A549 (cell line): ENCODE measurements at regions not wholly inside any gene's neighbourhood (a gene's known extent, or its start where the extent isn't known, plus 50 kb on each side); places are given as distances from the start of the nearest gene placed in this dataset.

Experiments used
- ATAC-seq, 2 experiments: fragments of 200-7000 bp in 1 of 2; fragments of >200 bp in 1 of 2; cut with Nextera tagmentation in 1 of 2; cut with Tn5 transposase in 1 of 2; 3 replicates each; pipeline versions ENCODE4 v1.8.0 to v1.9.1; 2018 to 2020; ENCODE audit warnings: mild to moderate bottlenecking in 1 of 2, moderate library complexity in 1 of 2
- CTCF ChIA-PET: fragments of 300-600 bp; sonication (Branson Sonifier 250); formaldehyde crosslinking; extraction: SDS; loops from one replicate; lab custom pipeline; 2021; ENCODE audit warnings: antibody characterized with exemption, inconsistent platforms; lab: Yijun Ruan, JAX
- POLR2A ChIA-PET: fragments of 350-600 bp; formaldehyde crosslinking; extraction: SDS; loops from one replicate; lab custom pipeline; 2021; ENCODE audit warnings: antibody characterized with exemption, inconsistent platforms; lab: Yijun Ruan, JAX
- DNase-seq, 2 experiments: peaks; one replicate each; pipeline versions ENCODE4 v3.0.0 to v3.0.0-alpha.2; 2011 to 2016; ENCODE audit warnings: low read depth in 1 of 2, low spot score in 1 of 2
- FAIRE-seq: peaks from 2 replicates; lab custom pipeline; 2011; peaks lifted over from hg19 to GRCh38; lab: Jason Lieb, UNC
- H3K27ac ChIP-seq, 2 experiments: fragments of >200 bp; sonication (Bioruptor Twin); formaldehyde crosslinking; 3 replicates each; pipeline ENCODE4 v1.5.1; 2016 to 2017
- H3K4me1 ChIP-seq: fragments of >200 bp; sonication (Bioruptor Twin); formaldehyde crosslinking; 3 replicates; pipeline ENCODE4 v1.6.1; 2016
- H3K4me2 ChIP-seq: fragments of >200 bp; sonication (Bioruptor Twin); formaldehyde crosslinking; 3 replicates; pipeline ENCODE4 v1.6.1; 2016
- H3K4me3 ChIP-seq: fragments of >200 bp; sonication (Bioruptor Twin); formaldehyde crosslinking; 3 replicates; pipeline ENCODE4 v1.5.1; 2016
- H3K9me3 ChIP-seq: fragments of >200 bp; sonication (Bioruptor Twin); formaldehyde crosslinking; 3 replicates; pipeline ENCODE4 v1.6.1; 2016
- CBX2 ChIP-seq: fragments of 200-600 bp; sonication (generic); IDR thresholded peaks from 2 replicates; pipeline ENCODE4 v1.6.1; 2016; ENCODE audit warnings: low read depth, mild to moderate bottlenecking, borderline replicate concordance
- CBX8 ChIP-seq: fragments of 200-600 bp; sonication (generic); IDR thresholded peaks from 2 replicates; pipeline ENCODE4 v1.6.1; 2016
- CHD2 ChIP-seq: fragments of 150-350 bp; IDR thresholded peaks from 2 replicates; pipeline ENCODE4 v1.6.1; 2014; ENCODE audit warnings: low read length; ENCODE audit not compliant: partially characterized antibody
- CTCF ChIP-seq: fragments of >200 bp; sonication (Bioruptor Twin); formaldehyde crosslinking; IDR thresholded peaks from 3 replicates; pipeline ENCODE4 v1.5.1; 2016
- ESRRA ChIP-seq: fragments of 150-350 bp; IDR thresholded peaks from 2 replicates; pipeline ENCODE4 v1.6.1; 2014; ENCODE audit warnings: mild to moderate bottlenecking, low read length, borderline replicate concordance
- FOSB ChIP-seq: fragments of 250-450 bp; sonication (Bioruptor Pico); IDR thresholded peaks from 2 replicates; pipeline ENCODE4 v1.5.0; 2020; ENCODE audit warnings: mild to moderate bottlenecking, moderate library complexity
- FOSL2 ChIP-seq, 2 experiments: fragments of 450-650 bp in 1 of 2; fragments of >200 bp in 1 of 2; sonication (Bioruptor Twin) in 1 of 2; formaldehyde crosslinking; IDR thresholded peaks; 2 replicates each; pipeline versions ENCODE4 v1.5.0 to v1.6.1; 2016 to 2020; ENCODE audit warnings: mild to moderate bottlenecking in 1 of 2, moderate library complexity in 1 of 2
- GATA3 ChIP-seq: IDR thresholded peaks from 2 replicates; pipeline ENCODE4 v1.6.1; 2012; ENCODE audit warnings: borderline replicate concordance
- HOXA7 ChIP-seq: fragments of 250-450 bp; sonication (Bioruptor Pico); IDR thresholded peaks from 2 replicates; pipeline ENCODE4 v1.5.0; 2020; ENCODE audit warnings: mild to moderate bottlenecking, moderate library complexity
- KDM1A ChIP-seq: fragments of 200-600 bp; sonication (generic); IDR thresholded peaks from 2 replicates; pipeline ENCODE4 v1.6.1; 2016; ENCODE audit warnings: low read depth, mild to moderate bottlenecking
- MAX ChIP-seq: IDR thresholded peaks from 2 replicates; pipeline ENCODE4 v1.6.1; 2012
- MYC ChIP-seq: IDR thresholded peaks from 2 replicates; pipeline ENCODE4 v1.6.1; 2012; ENCODE audit warnings: mild to moderate bottlenecking, inconsistent platforms, low read length, improper control_type of control experiment, borderline replicate concordance
- NPAS2 ChIP-seq: fragments of 250-450 bp; sonication (Bioruptor Pico); IDR thresholded peaks from 2 replicates; pipeline ENCODE4 v1.8.0; 2022; ENCODE audit warnings: mild to moderate bottlenecking, moderate library complexity, borderline replicate concordance
- RAD21 ChIP-seq, 2 experiments: fragments of >200 bp in 1 of 2; sonication (Bioruptor Twin) in 1 of 2; formaldehyde crosslinking in 1 of 2; IDR thresholded peaks in 1 of 2; conservative IDR thresholded peaks in 1 of 2; 2 replicates in 1 of 2; 3 replicates in 1 of 2; pipeline ENCODE4 v1.6.1; 2012 to 2018; ENCODE audit warnings: inconsistent platforms in 1 of 2
- RARB ChIP-seq: fragments of 250-450 bp; sonication (Bioruptor Pico); IDR thresholded peaks from 2 replicates; pipeline ENCODE4 v1.8.0; 2021; ENCODE audit warnings: mild to moderate bottlenecking, moderate library complexity
- RCOR1 ChIP-seq: fragments of 150-350 bp; IDR thresholded peaks from 2 replicates; pipeline ENCODE4 v1.6.1; 2014; ENCODE audit warnings: antibody characterized with exemption, low read length, low read depth
- REST ChIP-seq: fragments of 200-600 bp; sonication (generic); IDR thresholded peaks from 2 replicates; pipeline ENCODE4 v1.6.1; 2016; ENCODE audit warnings: antibody characterized with exemption, mild to moderate bottlenecking, moderate library complexity
- SREBF2 ChIP-seq: fragments of 450-650 bp; IDR thresholded peaks from 2 replicates; pipeline ENCODE4 v1.6.1; 2014; ENCODE audit warnings: mild to moderate bottlenecking, moderate library complexity
- TFCP2L1 ChIP-seq: fragments of 250-450 bp; sonication (Bioruptor Pico); IDR thresholded peaks from 2 replicates; pipeline ENCODE4 v1.5.0; 2021; ENCODE audit warnings: mild to moderate bottlenecking
- ZNF302 ChIP-seq: fragments of 250-450 bp; sonication (Bioruptor Pico); IDR thresholded peaks from 2 replicates; pipeline ENCODE4 v1.9.0; 2021; ENCODE audit warnings: inconsistent platforms, mild to moderate bottlenecking, moderate library complexity
- ZSCAN20 ChIP-seq: fragments of 250-450 bp; sonication (Bioruptor Pico); IDR thresholded peaks from 2 replicates; pipeline ENCODE4 v1.8.0; 2022; ENCODE audit warnings: mild to moderate bottlenecking, moderate library complexity
- WGBS: methylation state at CpG from one replicate; pipeline ENCODE4 v1.1.6; 2017; ENCODE audit errors: missing lambda C conversion rate; 5-methylcytosine and 5-hydroxymethylcytosine counted together

GRCh38 chr10:113441686-113442270 lies 111.1 kb upstream of the HABP2 start:
- DNase-seq (no peak), ATAC-seq (no peak), FAIRE-seq (no peak)
- 40% methylated on average over 4 of the region's 4 CpGs for WGBS
- H3K4me1 ChIP-seq = no peaks in the 10 kb centered on the region
- H3K4me3 ChIP-seq = no peak overlapping the region
- no peaks in the 10 kb centered on the region for H3K9me3 ChIP-seq
- no peak overlapping the region for H3K27ac ChIP-seq
- no peak overlapping the region for H3K4me2 ChIP-seq
- ChIA-PET CTCF (interaction anchor here (1.0 to 7.7 kb wide), 4 partner anchors 11 to 971 kb away, joined by 4 to 54 read pairs (median 12); no protein-coding TSS in a partner anchor), POLR2A (no interaction called here)
- no peak for TF ChIP-seq RCOR1

GRCh38 chr10:113442336-113442735 lies 110.5 kb upstream of the HABP2 start:
- ATAC-seq = no peak
- no peak for TF ChIP-seq GATA3
- no peak for TF ChIP-seq ZNF302 (CRISPR knock-in tag)
- TF ChIP-seq ZSCAN20 = no peak
- TF ChIP-seq CBX8 = no peak
- TF ChIP-seq RAD21 (conservative IDR thresholded peaks at IDR 0.05 in 1 of 2, IDR thresholded peaks at IDR 0.05 in 1 of 2) = no peak
- no peak for TF ChIP-seq TFCP2L1 (CRISPR knock-in tag)
- TF ChIP-seq, all 56 proteins: peak for 0
- ChIA-PET POLR2A (no interaction called here), CTCF (interaction anchor here (1.0 to 7.7 kb wide), 4 partner anchors 10 to 972 kb away, joined by 4 to 54 read pairs (median 12); no protein-coding TSS in a partner anchor)
- H3K4me1 ChIP-seq = no peaks in the 10 kb centered on the region
- H3K4me2 ChIP-seq = no peak overlapping the region
- no peak overlapping the region for H3K27ac ChIP-seq
- FAIRE-seq (no peak), DNase-seq (no peak)
- H3K4me3 ChIP-seq = no peak overlapping the region
- H3K9me3 ChIP-seq = no peaks in the 10 kb centered on the region
- 36% methylated on average over 2 of the region's 2 CpGs for WGBS

GRCh38 chr10:113443141-113443925 lies 109.5 kb upstream of the HABP2 start:
- Histone ChIP-seq H3K9me3 (no peaks in the 10 kb centered on the region), H3K27ac (no peak overlapping the region), H3K4me1 (no peaks in the 10 kb centered on the region), H3K4me3 (no peak overlapping the region), H3K4me2 (no peak overlapping the region)
- ATAC-seq (no peak), DNase-seq (no peak), FAIRE-seq (no peak)
- POLR2A ChIA-PET = no interaction called here
- WGBS = 63% methylated on average over 3 of the region's 3 CpGs
- CTCF ChIA-PET = interaction anchor here (0.6 to 4.0 kb wide), 6 partner anchors 11 to 967 kb away, joined by 3 to 22 read pairs (median 3); no protein-coding TSS in a partner anchor
- TF ChIP-seq HOXA7 (CRISPR knock-in tag) (no peak), CBX2 (no peak), ESRRA (no peak), RCOR1 (no peak), FOSL2 (IDR thresholded peaks at IDR 0.05) (no peak), FOSL2 (CRISPR knock-in tag; IDR thresholded peaks at IDR 0.05) (no peak), NPAS2 (CRISPR knock-in tag) (no peak), REST (no peak), CHD2 (no peak), MYC (no peak), CTCF (no peak), SREBF2 (no peak), MAX (no peak), FOSB (CRISPR knock-in tag) (no peak), KDM1A (no peak), RARB (no peak)
